Epidermal melanocyte (primary cell): ENCODE measurements at regions not wholly inside any gene's neighbourhood (a gene's known extent, or its start where the extent isn't known, plus 50 kb on each side); places are given as distances from the start of the nearest gene placed in this dataset.

Source experiments
- DNase-seq: peaks from one replicate; pipeline ENCODE4 v3.0.0; 2011; ENCODE audit warnings: low spot score; ENCODE audit not compliant: insufficient read length

- DNase-seq, result no peak
These were observed 629.0 kb downstream of the MED13L start for GRCh38 chr12:115648463-115648862.

DNA sequence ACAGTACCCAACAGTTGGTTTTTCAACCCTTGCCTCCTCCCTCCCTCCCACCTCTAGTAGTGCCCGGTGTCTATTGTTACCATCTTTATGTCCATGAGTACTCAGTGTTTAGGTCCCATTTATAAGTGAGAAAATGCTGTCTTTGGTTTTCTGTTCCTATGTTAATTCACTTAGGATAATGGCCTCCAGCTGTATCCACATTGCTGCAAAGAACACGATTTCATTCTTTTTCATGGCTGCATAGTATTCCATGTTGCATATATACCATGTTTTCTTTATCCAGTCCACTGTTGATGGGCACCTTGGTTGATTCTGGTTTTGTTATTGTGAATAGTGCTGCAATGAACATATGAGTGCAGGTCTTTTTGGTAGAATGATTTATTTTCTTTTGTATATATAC, 631.3 kb downstream of the MED13L start:
- DNase-seq, result no peak

GRCh38 chr12:115640929-115641328, 636.6 kb downstream of the MED13L start:
- no peak for DNase-seq

- DNase-seq, result no peak
These were observed 637.9 kb downstream of the MED13L start for GRCh38 chr12:115639648-115640012.

DNA sequence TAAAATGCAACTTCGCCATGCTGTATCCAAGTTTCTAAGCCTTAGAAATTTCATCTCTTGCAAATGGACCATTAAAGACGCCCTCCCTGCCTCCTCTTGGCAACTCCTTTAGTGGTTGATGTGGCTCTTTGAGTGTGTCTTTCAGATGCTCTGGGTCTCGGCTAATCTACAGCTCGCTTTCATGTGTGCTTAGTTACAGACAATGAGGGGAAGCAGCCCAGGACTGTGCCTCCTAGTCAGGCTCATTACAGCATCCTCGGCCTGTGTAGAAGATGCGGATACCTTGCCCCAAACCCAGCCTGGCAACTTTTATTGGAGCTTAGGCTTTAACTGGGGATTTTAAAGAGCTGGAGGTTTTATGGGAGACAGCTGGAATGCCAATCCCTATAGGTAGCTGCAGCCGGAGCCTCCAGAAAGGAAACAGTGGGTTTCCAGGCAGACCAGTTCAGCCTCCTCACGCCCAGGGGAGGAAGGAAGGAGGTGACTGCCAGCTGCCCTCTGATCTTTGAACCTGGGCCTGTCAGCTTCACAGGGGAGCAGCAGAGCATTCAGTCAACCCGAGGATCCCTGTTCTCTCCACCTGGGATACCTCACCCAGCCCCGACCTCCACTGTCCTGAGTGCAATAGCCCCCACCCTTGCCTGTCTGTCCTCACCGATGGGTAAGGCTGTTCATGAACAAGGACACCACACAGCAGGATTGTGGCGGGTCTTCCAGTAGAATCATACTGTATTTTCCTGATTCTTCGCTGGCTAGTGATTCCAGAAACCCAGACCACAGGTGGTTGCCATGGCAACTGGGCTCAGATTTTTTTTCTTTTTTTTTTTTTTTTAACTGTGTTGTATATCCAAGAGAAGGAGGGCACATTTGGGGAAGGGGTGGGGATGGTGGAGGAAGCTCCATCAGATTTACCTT, 638.5 kb downstream of the MED13L start:
- no peak for DNase-seq

DNA sequence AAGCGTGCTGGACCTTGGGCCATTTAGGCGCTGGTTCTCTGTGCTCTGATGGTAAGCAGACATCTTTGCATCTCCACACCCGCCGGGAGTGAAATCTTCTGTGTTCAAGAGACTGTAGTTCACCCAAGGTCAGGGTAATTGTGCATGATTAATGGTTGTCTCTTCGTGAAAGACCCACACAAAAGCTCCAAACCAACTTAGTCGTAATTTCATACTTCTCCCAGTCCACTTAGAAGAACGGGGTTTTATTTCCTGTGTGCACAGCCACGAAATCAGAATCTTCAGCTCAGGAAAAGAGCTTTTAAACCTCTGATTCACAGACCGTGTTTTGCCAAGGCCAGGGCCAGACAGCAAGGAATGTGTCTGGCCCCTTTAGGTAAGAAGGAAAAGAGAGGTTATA, 640.9 kb downstream of the MED13L start:
- no peak for DNase-seq

- no peak for DNase-seq
These were observed 645.2 kb downstream of the MED13L start for GRCh38 chr12:115632308-115632707.

DNA sequence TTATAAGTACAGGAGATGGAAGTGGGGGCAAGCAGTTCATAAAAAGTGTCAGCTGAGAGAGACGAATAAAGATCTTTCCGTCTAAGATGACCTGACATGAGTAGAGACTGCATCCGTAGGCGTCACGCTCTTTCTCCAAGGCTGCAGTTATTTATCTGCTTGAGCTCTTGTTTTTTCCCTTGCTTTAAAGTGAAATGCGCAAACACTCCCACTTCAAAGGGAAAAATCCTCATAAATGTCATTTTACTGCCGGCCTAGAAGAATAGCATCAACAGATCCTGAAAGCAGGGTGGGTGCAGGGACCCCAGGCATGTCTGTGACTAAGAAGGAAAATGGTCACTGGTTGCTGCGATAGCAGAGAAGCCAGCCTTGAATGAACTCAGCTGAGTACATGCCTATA, 647.4 kb downstream of the MED13L start:
- DNase-seq, result no peak

DNA sequence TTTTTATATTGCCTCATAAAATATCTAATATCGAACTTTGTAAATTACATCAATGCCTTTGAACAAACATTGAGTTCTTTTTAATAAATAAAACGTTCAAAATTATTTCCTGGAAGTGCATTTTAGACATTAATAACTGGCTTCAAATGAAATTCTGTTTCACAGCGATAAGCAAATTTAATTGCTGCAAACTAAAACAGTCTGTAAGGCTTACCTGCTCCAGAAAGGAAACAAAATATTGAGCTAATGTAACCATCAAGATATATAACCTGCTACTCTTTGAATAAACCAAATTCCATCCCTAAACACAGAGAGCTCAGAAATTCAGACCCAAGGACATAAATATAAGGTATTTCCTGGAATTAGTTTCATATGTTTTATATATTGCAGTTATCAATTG, 651.3 kb downstream of the MED13L start:
- no peak for DNase-seq

DNA sequence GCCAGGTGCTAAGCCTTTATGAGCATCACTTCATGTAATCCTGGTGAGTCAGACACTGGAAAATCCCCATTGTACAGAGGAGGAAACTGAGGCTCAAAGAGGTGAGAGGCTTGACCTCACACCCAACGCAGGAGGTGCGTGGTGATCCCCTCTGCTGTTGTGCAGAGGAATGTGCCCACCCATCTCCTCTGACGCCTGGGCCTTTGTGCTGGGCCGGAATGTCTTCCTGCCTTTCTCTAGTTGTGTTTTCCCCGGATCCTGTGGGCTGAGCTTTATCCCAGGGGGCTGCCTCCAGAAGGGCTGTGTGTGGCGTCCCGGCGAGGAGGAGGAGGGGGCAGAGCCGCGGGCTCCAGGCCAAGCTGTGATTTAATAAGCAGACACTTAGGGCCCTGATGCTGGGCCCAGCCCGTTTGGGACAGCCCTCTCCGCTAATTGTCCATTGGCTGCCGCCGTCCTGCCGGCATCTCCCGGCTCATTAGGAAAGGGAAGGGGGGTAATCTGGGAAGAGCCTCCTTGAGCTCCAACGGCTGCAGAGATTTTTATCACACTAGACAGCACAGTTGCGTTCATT, 653.6 kb downstream of the MED13L start:
- no peak for DNase-seq

GRCh38 chr12:115623275-115623674, 654.2 kb downstream of the MED13L start:
- no peak for DNase-seq

- no peak for DNase-seq
These were observed 656.7 kb downstream of the MED13L start for GRCh38 chr12:115620816-115621215.

- DNase-seq, result no peak
These were observed 657.6 kb downstream of the MED13L start for GRCh38 chr12:115619889-115620288.

DNA sequence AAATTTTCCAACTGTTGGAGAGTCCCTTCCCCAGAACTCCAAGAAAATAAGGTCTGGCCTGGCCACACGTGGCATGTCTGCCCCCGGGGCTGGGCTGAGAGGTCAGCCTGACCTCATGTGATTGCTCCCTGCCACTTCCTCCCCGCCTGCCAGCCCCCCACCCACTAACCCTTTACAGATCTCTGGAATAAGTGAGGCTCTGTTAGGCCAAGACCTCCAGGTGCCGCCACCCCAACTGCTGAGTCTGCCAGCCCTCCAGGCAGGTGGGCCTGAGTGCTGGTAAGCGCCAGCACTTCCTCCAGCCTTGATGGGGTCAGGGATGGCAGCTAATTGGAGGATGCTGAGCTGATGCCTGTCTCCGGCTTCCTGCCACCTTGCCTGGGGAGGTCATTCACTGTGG, 658.4 kb downstream of the MED13L start:
- no peak for DNase-seq

GRCh38 chr12:115618105-115618504, 659.4 kb downstream of the MED13L start:
- DNase-seq, result no peak

DNA sequence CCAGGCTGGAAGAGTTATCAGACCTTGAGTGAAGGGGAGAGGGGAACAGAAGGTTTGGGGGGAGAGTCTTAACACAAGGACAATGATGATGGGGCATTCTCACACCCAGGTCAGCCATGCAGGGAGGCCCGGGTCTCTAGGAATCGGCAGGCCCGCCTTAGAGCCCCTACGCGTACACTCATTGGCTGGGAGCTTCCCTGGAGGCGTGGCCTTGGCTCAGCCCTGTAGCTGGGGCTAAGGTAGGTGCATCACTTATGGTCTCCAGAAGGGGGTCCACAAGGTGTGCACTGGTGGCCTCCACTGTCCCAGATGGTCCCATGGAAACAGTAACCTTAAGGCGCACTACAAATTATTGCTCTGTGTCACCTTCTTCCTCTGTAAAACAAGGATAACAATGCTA, 660.1 kb downstream of the MED13L start:
- no peak for DNase-seq

- DNase-seq, result no peak
These were observed 666.0 kb downstream of the MED13L start for GRCh38 chr12:115611477-115611876.

GRCh38 chr12:115609347-115609746, 668.1 kb downstream of the MED13L start:
- DNase-seq, result no peak

GRCh38 chr12:115606040-115606439, 671.5 kb downstream of the MED13L start:
- DNase-seq, result no peak

DNA sequence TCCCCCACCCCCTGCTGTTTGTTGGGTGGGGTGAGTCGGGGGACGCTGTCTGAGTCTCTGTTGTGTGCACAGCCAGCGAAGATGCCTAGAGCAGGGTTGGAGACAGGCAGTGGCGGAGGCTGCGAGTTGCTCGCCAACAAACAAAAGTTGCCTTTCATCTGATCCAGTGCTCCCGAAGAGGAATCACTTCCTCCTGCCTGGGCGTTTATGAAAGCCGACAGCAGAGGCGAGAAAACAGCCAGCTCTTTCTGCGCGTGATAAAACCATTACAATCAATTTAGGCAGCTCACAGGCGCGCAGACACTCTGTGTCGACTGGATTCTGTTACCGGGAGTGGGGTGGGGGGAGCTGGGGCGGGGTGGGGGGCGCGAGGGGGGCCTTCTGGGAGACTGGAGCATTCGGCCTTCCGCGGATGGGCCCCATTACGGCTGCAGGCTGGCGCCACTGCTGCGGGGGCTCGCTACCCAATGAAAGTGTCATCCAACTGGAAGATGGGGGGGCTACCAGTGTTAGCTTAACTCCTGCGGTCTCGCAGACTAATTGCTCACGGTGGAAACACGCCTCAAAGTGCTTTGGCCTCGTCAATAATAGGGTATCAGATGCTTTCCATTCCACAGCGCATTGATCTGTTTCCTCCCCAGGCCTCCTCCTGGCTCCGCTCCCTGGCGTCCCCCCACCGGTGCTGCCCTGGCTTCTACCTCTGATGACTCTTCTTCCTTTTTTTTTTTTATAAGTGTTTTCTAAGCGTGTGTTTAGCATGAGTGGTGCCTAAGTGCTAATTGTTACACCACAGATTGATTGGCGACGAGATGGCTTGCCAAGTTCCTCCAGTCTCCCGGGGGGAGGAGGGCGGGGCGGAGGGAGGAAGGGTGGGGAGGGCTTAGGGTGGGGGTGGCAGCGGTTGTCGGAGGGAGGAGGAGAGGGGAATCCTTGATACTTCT, 678.4 kb downstream of the MED13L start:
- DNase-seq, result peak; percentile 33

DNA sequence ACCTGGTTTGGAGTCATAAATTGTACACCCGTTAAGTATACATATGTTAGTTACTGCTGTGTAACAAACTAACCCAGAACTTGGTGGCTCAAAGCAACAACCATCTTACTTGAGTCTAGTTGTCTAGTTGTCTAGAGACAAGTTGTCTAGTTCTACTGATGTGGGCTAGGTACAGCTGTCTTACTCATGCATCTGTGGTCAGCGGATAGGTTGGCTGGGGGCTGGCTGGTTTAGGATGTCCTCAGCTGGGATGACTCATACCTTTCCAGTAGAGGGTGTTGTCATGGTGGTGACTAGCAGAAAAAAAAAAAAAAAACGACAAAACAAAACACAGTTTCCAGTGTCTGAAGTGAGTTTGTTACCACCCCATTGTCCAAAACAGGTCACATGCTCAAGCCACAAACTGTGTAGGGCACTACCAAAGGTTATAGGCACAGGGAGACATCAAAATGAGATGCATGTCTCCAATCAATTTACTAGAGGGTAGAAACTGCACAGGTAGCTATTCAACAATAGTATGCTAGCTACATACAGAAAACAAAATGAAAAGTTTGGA, 680.3 kb downstream of the MED13L start:
- peak; percentile 9 for DNase-seq

GRCh38 chr12:115588131-115588530, 689.4 kb downstream of the MED13L start:
- DNase-seq, result no peak
